ENCODE measurements at regions not wholly inside any gene's neighbourhood (a gene's known extent, or its start where the extent isn't known, plus 50 kb on each side); places are given as distances from the start of the nearest gene placed in this dataset.

- TF ChIP-seq ATF6 (CRISPR knock-in tag; IDR thresholded peaks at IDR 0.05) (no peak), CBFB (CRISPR knock-in tag; IDR thresholded peaks at IDR 0.05; ENCODE audit: low read depth) (no peak), NR3C1 (CRISPR knock-in tag; conservative IDR thresholded peaks at IDR 0.05; ENCODE audit: low read depth) (no peak), CTCF (IDR thresholded peaks at IDR 0.05) (no peak), RELA (CRISPR knock-in tag; IDR thresholded peaks at IDR 0.05; ENCODE audit: borderline replicate concordance) (no peak), GABPB1 (CRISPR knock-in tag; IDR thresholded peaks at IDR 0.05) (no peak), IRF1 (CRISPR knock-in tag; IDR thresholded peaks at IDR 0.05) (no peak), ZNF512 (CRISPR knock-in tag; IDR thresholded peaks at IDR 0.05; ENCODE audit: borderline replicate concordance) (no peak), PRDM15 (CRISPR knock-in tag; IDR thresholded peaks at IDR 0.05) (no peak), ATF2 (CRISPR knock-in tag; IDR thresholded peaks at IDR 0.05; ENCODE audit: borderline replicate concordance, low read depth) (no peak)
Observed at GRCh38 chr5:164179406-164179805, 674.0 kb downstream of the MAT2B start.
